GM12801 (cell line): ENCODE measurements at regions not wholly inside any gene's neighbourhood (a gene's known extent, or its start where the extent isn't known, plus 50 kb on each side); places are given as distances from the start of the nearest gene placed in this dataset.

Experiments used
- CTCF ChIP-seq: IDR thresholded peaks from one replicate; pipeline ENCODE4 v1.5.1; 2011; ENCODE audit warnings: control low read depth; ENCODE audit not compliant: insufficient read length; ENCODE audit errors: extremely low read depth

DNA sequence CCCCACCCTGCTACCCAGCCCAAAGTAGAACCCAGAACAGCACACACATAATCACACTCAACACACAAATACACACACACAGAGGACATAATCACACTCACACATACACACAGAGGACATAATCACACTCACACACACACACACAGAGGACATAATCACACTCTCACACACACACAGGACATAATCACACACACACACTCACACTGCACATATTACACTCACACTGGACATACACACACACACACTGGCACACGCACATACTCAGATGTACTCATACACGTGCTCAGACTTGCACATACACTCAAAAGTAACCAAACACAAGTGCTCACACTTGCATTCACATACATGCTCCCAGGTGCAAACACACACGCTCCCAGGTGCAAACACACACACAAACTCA is 54.3 kb upstream of the CAMK1G start:
- TF ChIP-seq CTCF, result no peak

GRCh38 chr1:209531006-209531405 is 52.5 kb upstream of the CAMK1G start:
- no peak for TF ChIP-seq CTCF

DNA sequence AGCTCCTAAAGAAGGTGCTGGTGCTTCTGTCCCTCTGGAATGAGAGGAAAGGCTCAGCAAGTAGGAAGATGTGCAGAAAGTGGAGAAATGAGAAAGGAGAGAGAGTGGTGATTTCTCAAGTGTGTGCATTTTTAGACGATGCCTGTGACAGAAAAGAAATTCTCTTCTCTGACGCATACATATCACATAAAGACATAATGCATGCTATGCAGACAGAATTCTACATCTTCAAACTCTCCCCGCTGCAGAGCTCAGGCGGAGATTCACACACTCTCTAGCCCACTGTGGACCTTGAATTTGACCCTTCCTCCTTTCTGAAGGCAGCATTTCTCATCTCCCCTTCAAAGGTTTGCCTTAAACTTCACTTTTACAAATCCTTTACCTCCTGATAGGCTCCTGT is 52.0 kb upstream of the CAMK1G start:
- TF ChIP-seq CTCF, result no peak
